Activated CD4-positive, CD25-positive, alpha-beta regulatory T cell treated with anti-CD3 and anti-CD28 coated beads, Interleukin-2, amount 50 U/mL, for 24 hours (primary cell): ENCODE measurements at regions not wholly inside any gene's neighbourhood (a gene's known extent, or its start where the extent isn't known, plus 50 kb on each side); places are given as distances from the start of the nearest gene placed in this dataset.

Experiments
- ATAC-seq, 2 donors: fragments of 150-1000 bp; cut with Tn5 transposase; one replicate each; pipeline ENCODE4 v1.10.0; 2021; ENCODE audit warnings: mild to moderate bottlenecking in 1 of 2, moderate library complexity in 1 of 2

DNA sequence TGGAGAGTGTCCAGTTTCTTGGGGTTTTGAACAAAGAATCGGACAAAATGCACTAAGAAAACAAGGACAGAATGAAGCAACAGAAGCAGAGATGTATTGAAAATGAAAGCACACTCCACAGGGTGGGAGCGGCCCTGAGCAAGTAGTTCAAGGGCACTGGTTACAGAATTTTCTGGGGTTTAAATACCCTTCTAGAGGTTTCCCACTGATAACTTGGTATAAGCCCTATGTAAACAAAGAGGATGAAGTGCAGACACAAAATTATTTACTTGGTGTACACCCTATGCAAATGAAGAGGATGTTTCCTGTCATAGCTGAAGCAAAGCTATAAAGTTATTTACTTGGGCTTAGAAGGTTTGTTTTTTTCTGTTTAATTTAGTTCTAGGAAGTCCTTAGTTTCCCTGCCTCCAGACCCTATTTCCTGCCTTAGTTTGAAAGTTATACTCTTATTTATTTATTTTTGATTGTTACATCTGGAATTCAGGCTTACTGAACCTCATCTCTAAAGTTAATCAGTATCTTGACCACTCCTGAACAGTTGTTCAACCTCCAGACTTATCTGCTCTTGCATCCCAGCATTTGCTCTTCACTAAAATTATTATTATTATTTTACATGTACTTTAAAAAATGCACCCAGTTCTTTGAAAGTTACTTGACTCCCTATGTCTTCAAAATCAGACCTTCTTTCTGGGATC, 193.5 kb downstream of the SPP2 start:
- no peak for ATAC-seq

DNA sequence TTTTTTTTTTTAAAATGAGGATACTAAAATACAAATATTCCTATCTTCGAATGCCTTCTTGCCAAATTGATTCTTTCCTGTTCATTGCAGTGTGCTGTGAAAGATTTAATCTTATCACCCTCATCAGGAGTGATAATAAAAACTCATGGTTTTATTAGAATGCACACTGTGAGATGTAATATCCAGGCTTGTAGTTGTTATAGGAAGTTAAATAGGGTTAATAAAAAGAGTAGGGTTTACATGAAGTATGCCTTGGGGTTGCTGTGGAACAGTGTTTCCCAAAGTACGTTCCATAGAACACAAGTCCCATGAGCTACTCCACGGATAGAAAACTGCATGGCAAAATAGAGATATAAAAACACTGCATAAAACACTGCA, 191.9 kb downstream of the SPP2 start:
- no peak for ATAC-seq

DNA sequence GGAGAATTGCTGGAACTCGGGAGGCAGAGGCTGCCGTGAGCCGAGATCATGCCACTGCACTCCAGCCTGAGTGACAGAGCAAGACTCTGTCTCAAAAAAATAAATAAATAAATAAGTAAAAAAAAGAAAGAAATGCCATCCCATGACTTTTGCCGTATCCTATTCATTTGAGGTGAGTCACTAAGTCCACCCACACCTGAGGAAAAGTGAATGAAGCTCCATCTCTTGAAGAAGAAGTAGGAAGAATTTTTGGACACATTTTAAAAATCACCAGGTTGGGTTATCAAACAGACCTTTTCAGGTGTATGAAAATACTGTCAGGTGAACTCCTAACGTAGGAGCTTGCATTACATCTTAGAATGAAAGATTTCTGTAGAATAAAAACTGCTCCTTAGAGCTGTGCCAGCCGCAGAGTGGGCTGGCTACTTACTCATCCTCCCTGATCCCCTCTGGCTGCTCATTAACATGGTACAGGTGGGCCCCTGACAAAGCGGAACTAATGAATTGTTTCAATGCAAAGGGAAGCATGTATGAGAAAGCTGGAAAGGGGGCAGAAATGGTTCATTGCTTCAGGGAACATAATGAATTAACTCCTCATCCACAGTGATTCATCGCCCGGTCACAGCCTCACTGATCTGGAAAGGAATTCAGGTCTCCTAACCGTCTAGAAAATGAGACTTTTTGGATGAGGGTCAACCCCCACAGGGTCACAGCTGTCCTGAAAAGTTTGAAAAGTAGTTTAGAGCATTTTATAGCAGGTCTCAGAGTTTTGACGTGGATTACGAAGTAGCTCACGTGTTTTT, 191.4 kb downstream of the SPP2 start:
- no peak for ATAC-seq

DNA sequence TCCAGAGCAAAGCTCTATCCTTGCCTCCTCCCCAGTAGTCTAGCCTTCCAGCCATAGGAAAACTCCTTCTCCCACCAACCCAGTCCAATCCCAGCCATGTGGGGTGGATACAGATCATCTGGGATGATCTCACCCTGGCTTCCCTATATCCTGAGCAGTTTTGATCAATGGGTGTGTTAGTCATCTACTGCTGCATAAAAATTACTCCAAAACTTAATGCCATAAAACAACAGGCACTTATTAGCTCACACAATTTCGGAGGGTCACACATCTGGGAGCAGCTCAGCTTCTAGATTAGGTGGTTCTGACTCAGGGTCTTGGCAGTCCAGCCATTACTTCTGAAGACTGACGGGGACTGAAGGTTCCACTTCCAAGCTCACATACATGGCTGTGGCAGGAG, 190.4 kb downstream of the SPP2 start:
- no peak for ATAC-seq

DNA sequence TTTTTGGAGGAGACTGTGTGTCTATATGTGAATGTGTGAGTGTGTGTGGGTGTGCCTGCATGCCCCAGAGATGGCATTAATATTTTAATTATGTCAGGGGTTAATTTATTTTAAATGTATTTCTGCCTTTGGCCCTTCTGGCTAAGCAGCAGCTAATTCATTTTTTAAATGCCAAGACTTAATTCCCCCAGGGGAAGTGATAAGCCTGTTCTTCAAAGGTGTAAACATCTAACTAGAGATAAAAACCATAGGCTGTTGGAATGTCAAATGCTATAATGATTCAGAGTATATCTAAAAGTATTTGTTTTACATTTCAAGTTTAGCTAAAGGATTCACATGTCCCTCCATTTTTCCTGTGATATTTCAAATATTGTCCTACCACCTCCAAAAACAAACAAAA, 184.7 kb downstream of the SPP2 start:
- no peak for ATAC-seq

DNA sequence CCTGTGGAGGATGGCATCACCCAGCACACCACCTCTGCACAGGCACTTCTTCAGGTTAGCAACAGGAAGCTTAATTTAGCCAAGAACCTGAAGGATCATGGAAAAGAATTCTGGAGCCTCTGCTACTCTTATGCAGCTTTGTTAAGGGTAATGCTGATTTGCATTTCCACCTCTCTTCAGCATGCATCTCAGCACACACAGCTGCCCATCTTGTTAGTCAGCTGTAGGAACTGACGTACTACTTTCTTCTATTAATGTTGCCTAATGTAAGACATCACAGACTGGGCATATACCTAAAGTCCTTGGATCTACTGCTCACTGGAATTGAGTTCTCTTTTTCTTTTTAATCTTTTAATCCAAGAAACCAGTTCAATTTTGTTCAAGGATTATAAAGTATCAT, 181.0 kb downstream of the SPP2 start:
- ATAC-seq, result no peak

DNA sequence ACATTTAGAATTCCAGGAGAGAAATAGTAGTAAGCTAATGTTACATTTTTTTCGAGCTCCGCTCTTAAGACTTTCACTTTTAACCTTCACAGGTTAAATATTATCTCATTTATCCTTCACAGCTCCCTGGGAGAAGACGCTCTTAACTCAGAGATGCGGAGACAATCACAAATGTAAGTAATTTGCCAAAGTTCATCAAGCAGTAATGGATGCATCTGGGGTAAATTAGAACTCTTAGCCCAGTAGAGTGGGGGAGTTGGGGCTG, 168.5 kb downstream of the SPP2 start:
- no peak for ATAC-seq

DNA sequence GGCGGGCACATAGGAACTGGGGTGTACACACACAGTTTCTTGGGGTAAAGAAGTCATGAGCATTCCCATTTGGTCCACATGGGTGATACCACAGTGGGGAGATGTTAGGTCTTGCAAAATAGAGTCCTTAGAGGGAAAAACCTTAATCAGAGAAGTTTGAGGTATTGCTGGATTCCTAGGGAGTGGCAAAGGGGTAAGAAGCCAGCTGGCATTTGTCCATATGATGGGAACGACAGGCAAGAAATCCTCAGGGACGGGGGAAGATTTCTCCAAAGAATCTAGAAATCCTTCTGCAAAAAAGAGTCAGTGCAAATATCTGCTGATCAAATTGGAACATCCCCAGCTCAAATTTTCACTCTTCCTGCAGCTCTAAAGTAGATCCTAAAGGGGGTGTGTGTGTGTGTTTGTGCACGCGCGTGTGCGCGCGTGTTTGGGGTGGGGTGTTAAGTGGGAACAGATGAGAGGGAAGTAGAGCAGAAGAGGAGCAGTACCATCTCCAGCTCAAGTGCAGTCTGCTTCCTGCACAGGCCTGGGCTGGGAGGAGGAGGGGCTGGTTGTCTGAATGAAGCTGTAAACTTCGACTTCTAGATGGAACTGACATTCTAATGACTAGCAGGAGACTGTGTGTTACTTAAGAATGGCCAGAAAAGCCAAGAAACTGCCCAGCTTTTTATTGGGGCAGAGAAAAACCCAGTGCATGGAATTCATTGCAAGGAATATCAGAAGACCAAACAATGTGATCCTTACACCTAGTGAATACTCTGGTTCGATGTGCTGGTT, 168.0 kb downstream of the SPP2 start:
- ATAC-seq, result no peak

DNA sequence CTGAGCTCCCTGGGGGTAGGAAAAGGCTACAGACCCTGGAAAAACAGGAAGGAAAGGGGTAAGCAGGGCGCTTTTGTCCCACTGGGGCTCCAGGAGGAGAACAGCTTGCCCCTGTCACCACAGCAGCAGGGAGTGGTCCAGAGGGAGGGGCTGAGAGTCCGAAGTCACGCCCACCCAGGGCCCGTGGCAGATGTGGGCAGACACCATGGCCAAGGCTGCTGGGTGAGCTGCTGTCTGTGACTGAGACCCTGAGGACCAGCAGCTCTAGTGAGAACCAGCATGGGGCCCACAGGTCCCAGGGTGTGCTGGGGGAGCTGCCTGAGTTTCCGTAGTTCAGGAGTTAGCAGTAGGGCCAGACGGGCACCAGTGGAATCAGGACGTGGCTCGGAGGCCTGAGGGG, 162.0 kb downstream of the SPP2 start:
- ATAC-seq, result no peak

DNA sequence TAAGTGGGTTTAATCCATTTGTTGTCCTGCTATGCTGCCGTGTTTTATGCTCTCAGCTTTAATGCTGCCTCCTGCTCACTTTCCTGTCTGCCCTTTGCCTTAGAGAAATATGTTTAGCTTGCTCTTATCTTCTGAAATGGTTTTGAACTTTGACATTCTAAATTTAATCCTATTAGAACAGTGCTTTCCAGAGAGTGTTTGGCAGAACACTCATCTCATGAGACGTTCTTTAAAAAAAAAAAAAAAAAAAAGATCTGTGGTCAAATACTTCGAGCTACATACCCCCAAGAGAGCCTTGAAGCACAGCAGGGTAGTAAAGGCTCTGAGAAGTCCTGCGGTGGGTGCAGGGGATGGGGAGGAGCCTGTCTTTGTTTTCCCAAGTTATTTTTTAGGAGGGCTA, 161.3 kb downstream of the SPP2 start:
- ATAC-seq, result no peak

DNA sequence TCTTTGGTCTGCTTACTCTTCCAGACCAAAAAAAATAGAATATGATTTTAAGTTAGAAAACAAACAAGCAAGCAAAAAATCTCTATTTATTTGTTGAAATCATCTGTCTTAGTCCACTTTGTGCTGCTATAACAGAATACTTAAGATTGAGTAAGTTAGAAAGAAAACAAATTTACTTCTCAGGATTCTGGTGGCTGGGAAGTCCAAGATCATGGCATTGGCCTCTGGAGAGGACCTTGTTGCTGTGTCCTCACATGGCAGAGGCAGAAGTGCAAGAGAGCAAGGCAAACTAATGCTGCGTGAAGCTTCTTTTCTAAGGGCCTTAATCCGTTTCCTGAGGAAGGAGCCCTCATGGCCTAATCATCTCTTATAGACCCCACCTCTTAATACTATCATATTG, 156.2 kb downstream of the SPP2 start:
- ATAC-seq, result no peak

DNA sequence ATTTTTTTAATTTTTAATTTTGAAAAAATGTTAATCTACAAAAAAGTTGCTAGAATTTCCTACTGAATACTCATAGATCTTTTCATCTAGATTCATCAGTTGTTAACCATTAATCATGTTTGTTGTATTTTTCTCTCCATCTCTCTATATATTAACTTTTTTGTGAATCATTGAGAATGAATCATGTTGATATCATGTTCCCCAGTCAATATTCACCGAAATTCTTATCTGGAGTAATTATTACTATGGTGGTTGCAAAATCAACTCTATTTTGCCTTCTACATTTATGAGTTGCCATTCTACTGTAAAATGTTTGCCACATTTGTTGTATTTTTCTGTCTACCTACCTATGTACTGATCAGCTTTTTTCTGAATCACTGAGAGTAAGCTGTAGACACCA, 154.0 kb downstream of the SPP2 start:
- no peak for ATAC-seq

DNA sequence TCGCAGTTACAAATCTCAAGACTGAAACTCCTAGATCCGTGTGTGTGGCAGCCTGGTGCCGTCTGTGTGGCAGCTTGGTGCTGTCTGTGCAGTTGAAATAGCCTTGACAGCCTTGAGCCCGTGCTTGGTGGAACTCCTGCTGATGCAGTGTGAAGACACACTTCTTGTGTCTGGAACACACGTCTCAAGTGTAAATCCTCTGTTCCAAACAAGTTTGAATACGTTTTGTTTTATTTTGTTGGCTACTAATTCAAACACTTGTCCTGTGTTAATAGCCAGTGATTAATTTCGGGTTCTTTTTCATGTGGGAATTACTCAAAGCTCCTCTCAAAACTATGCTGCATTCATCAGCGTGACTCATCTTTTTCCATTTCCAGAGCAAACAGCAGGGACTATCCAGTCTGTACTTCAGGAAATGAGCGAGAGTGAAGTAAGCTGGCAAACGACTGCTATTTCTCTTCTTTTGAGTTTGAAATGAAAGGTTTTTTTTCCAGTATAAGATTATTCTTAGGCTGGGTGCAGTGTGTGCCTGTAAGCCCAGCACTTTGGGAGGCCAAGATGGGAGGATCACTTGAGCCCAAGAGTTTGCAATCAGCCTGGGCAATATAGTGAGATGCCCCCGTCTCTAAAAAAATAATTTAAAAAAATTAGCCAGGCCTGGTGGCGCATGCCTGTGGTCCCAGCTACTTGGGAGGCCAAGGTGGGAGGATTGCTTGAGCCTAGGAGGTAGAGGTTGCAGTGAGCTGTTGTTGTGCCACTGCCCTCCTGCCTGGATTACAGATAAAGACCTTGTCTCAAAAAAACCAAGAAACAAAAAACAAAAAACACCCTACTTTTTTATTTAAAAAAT, 152.9 kb downstream of the SPP2 start:
- ATAC-seq, result no peak

DNA sequence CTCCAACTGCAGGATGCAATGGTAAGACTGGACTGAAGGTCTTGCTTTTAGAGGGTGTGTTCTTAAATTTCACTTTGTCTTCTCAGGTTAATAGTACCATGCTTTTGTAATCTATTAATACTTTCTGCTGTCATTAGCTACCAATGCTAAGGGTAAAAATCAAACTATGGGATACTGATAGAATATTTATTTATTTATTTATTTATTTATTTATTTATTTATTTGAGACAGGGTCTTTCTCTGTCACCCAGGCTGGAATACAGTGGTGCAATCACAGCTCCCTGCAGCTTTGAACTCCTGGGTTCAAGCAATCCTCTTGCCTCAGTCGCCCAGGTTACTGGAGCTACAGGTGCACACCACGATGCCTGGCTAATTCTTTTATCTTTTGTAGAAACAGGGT, 152.1 kb downstream of the SPP2 start:
- no peak for ATAC-seq

DNA sequence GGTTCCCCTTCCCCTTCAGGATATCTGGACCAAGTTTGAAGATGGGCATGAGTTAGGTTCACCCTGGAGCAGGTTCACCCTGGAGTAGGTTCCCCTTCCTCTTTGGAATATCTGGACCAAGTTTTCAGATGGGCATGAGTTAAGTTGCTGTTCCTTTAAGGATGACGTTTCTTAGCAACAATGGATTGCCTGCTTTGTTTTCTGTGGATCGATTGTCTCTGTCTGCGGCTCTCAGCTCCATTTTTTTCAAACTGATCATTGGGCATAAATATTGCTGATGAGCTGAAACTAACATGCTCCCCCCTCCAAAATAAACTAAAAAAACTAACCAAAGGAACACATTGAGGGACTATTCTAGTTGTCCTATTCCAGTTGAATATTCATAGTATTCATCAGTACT, 149.5 kb downstream of the SPP2 start:
- ATAC-seq, result no peak

DNA sequence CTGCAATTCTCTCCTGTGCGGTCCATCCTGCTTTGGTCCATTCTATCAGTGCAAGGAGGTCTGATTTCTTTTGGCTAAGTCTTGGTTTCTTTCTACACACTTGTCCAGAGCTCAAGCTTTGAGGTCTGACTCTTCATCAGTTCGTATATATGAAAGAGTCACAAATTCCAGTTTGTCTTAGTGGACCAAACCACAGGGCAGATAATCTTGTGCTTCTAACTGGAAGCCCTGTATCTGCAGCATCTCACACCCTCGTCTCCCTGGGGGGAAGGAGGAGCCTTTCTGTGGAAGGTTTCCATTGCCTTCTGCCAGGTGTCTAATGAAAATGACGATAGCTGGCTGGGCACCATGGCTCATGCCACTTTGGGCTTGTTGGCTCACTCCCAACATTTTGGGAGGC, 148.5 kb downstream of the SPP2 start:
- ATAC-seq, result no peak

DNA sequence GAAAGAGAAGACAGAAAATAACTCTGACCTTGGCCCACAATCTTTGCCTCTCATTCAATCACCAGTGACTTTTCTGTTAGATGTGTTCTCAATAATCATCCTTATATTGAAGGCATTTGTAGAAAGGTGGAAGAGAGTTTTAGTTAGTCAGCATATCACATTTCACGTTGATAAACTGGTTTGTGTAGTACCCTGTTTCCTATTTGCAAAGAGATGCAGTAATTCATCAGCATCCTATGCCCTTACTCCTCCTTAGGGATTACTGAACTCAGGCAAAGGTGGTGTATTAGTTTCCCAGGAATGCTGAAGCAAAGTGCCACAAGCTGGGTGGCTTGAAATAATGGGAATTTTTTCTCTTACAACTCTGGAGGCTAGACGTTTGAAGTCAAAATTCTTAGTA, 145.0 kb downstream of the SPP2 start:
- ATAC-seq, result no peak

DNA sequence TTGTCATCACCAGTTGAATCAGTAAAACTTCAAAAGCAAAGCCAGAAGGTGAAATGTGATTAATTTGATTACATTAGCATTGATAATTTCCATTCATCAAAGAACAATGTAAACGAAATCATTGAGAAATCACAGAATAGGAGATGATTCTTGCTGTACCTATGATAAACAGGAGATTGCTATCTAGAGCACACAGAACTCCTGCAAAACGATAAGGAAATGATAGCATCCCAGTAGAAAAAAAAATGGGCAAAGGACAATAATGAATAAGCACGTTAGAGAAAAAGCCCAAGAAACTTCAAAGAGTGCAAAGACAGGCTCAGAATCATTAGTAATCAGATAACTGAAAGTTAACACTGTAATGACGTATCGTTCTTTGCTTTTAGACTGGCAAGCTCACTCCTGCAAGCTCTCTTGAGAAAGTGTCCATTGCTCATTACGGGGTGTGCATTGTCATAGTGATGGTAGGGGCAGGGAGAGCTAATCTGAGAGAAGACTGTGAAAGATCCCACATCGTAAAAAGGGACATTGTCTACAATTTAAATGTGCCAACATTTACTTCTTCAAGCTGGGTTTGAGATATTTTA, 143.6 kb downstream of the SPP2 start:
- no peak for ATAC-seq

DNA sequence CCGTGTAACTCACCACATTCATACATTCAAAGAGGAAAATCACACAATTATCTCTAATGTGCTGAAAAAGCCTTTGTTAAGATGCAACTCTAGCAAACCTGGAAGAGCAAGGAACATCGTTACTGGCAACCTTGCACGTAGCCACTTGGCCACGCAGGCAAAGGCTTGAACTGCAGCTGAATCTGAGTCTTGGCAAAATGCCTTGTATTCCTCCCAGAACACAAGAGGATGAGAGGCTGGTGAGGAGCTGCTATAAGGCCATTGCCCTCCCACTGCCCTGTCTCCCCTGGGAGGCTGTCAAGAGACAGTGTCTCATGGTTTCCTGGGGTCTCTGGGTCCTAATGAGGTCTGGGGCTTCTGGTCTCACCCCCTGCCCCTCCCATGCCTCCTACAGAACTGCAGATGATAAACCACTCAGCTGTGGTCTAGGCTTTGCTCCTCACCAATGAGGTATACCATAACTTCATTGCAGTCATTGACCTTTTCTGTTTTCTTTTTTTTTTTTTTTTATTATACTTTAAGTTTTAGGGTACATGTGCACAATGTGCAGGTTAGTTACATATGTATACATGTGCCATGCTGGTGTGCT, 141.4 kb downstream of the SPP2 start:
- no peak for ATAC-seq

DNA sequence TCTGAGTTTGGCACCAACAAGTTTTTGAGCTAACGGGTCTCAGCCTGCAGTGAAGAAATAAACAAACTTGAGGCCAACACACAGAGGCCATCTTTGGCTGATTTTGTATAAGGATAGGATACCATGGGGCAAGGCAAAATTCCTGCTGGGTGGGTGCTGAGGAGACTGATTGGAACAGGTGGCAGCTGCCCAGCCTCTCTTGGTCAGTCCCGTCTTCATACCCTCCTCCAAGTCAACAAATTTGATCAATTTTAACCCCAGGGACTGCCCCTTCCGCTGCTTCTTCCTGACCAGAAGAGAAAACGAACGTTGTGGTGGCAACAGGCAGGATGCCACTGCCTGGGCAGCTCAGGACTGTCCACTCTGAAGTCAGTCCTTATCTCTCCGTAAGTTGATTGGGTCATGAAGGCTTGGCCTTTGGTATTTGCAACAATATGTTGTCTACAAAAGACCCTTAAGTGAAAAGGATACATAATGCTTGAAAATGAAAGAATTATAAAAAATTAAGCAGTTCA, 139.3 kb downstream of the SPP2 start:
- ATAC-seq, result no peak

DNA sequence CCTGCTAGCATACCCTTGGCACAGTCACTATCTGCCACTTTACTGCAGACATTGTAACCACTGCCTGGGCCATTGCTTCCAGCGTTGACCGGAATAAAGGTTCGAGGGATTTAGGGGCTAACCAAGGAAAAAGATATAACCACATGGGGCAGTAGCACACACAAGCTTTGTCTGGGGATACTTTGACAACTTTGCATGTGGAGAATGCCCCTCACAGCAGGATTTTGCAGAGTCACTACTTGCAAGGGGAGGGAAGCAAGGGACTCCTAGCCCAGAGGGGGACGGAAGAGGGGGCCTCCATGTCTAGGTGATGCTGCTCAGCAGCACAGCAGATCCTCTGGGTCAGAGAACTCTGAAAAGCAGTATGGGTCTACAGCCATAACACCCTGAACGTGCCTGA, 138.7 kb downstream of the SPP2 start:
- ATAC-seq, result no peak

DNA sequence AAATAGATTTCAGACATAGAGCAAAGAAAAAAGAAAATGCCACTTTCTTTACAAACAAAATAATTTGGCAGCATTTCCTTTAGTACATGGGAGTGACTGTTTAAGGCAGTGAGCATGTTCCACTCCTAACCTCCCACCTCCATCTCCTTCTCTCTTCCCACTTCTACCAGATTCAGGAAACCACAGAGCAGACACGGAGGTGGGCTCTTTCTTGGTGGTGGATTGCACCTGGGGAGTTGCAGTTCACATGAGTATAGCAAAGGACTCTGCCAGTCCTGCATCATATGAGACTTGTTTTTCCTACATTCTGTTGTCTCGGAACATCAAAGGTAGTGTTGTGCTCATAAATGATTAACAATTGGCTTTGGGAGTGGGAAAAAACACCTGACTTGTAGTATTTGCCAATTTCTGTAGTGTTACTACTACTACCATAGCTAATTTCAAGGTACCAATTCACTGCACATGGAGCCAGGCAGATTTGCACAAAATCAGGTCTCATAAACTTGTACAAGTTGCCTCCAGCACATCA, 137.2 kb downstream of the SPP2 start:
- no peak for ATAC-seq
